ENCODE measurements at regions not wholly inside any gene's neighbourhood (a gene's known extent, or its start where the extent isn't known, plus 50 kb on each side); places are given as distances from the start of the nearest gene placed in this dataset.

GRCh38 chr1:42043811-42044210 lies 109.4 kb upstream of the GUCA2B start:
- Mint-ChIP-seq H3K4me3 (no peak overlapping the region), H3K27ac (no peak overlapping the region), H3K27me3 (peaks cover 4 to 29% of the 10 kb centered on the region in 2 donors), H3K36me3 (ENCODE audit: insufficient read depth) (no peaks in the 10 kb centered on the region), H3K4me1 (ENCODE audit: low read depth in 2 of 2) (no peaks in the 10 kb centered on the region), H3K9me3 (no peaks in the 10 kb centered on the region)
- ATAC-seq (replicated peaks) (no peak), DNase-seq (no peak)

- DNase-seq (no peak), ATAC-seq (replicated peaks) (no peak)
- Mint-ChIP-seq H3K27ac (no peak overlapping the region), H3K4me1 (ENCODE audit: low read depth in 2 of 2) (no peaks in the 10 kb centered on the region), H3K9me3 (no peaks in the 10 kb centered on the region), H3K27me3 (peaks cover 0 to 24% of the 10 kb centered on the region in 2 donors), H3K4me3 (no peak overlapping the region), H3K36me3 (ENCODE audit: insufficient read depth) (no peaks in the 10 kb centered on the region)
Observed at GRCh38 chr1:42043182-42043581, 110.0 kb upstream of the GUCA2B start.

GRCh38 chr1:42041031-42041430 lies 112.2 kb upstream of the GUCA2B start:
- ATAC-seq (replicated peaks) (no peak), DNase-seq (no peak)
- no peaks in the 10 kb centered on the region for H3K36me3 Mint-ChIP-seq (ENCODE audit: insufficient read depth)
- H3K9me3 Mint-ChIP-seq: no peaks in the 10 kb centered on the region
- H3K27ac Mint-ChIP-seq: no peak overlapping the region
- H3K4me3 Mint-ChIP-seq: no peak overlapping the region
- no peaks in the 10 kb centered on the region for H3K4me1 Mint-ChIP-seq (ENCODE audit: low read depth in 2 of 2)
- H3K27me3 Mint-ChIP-seq: peaks cover 0 to 21% of the 10 kb centered on the region in 2 donors

GRCh38 chr1:42040159-42040558 lies 113.1 kb upstream of the GUCA2B start:
- Mint-ChIP-seq H3K27me3 (peaks cover 0 to 12% of the 10 kb centered on the region in 2 donors), H3K4me1 (ENCODE audit: low read depth in 2 of 2) (no peaks in the 10 kb centered on the region), H3K36me3 (ENCODE audit: insufficient read depth) (peaks cover under 1% of the 10 kb centered on the region), H3K27ac (no peak overlapping the region), H3K9me3 (no peaks in the 10 kb centered on the region), H3K4me3 (no peak overlapping the region)
- DNase-seq (no peak), ATAC-seq (replicated peaks) (no peak)

GRCh38 chr1:42038261-42038660 lies 114.9 kb upstream of the GUCA2B start:
- no peak for ATAC-seq (replicated peaks)
- Mint-ChIP-seq H3K9me3 (no peaks in the 10 kb centered on the region), H3K27ac (no peak overlapping the region)

GRCh38 chr1:42037586-42037985 lies 115.6 kb upstream of the GUCA2B start:
- peaks cover 4% of the 10 kb centered on the region for H3K36me3 Mint-ChIP-seq (ENCODE audit: insufficient read depth)
- H3K4me1 Mint-ChIP-seq (ENCODE audit: low read depth in 2 of 2): peaks cover 15 to 16% of the 10 kb centered on the region in 2 donors
- H3K27me3 Mint-ChIP-seq: no peaks in the 10 kb centered on the region
- H3K9me3 Mint-ChIP-seq: no peaks in the 10 kb centered on the region
- H3K27ac Mint-ChIP-seq: no peak overlapping the region
- ATAC-seq (replicated peaks) (no peak), DNase-seq (no peak)
- no peak overlapping the region for H3K4me3 Mint-ChIP-seq

More at GRCh38 chr1:42038261-42038660, 114.9 kb upstream of the GUCA2B start:
- Mint-ChIP-seq H3K4me3 (no peak overlapping the region), H3K4me1 (ENCODE audit: low read depth in 2 of 2) (peaks cover 10 to 13% of the 10 kb centered on the region in 2 donors), H3K36me3 (ENCODE audit: insufficient read depth) (peaks cover 4% of the 10 kb centered on the region), H3K27me3 (no peaks in the 10 kb centered on the region)
- DNase-seq: no peak

- ATAC-seq (replicated peaks) (no peak), DNase-seq (no peak)
- Mint-ChIP-seq H3K27me3 (no peaks in the 10 kb centered on the region), H3K4me1 (ENCODE audit: low read depth in 2 of 2) (peaks cover 20% of the 10 kb centered on the region in 2 donors), H3K27ac (no peak overlapping the region), H3K9me3 (no peaks in the 10 kb centered on the region), H3K4me3 (no peak overlapping the region), H3K36me3 (ENCODE audit: insufficient read depth) (peaks cover 4% of the 10 kb centered on the region)
Observed at GRCh38 chr1:42037161-42037560, 116.0 kb upstream of the GUCA2B start.

- Mint-ChIP-seq H3K4me3 (peak overlapping the region; percentile 74 to 76), H3K27ac (peak overlapping the region; percentile 54 to 69), H3K36me3 (ENCODE audit: insufficient read depth) (peaks cover 4% of the 10 kb centered on the region), H3K9me3 (no peaks in the 10 kb centered on the region), H3K4me1 (ENCODE audit: low read depth in 2 of 2) (peaks cover 29 to 30% of the 10 kb centered on the region in 2 donors), H3K27me3 (no peaks in the 10 kb centered on the region)
- peak; percentile 95 to 97 (median 96) for DNase-seq
- ATAC-seq (replicated peaks): peak; percentile 89
Observed at GRCh38 chr1:42035830-42036604, 117.2 kb upstream of the GUCA2B start.

- no peaks in the 10 kb centered on the region for H3K9me3 Mint-ChIP-seq
- peaks cover 30 to 32% of the 10 kb centered on the region in 2 donors for H3K4me1 Mint-ChIP-seq (ENCODE audit: low read depth in 2 of 2)
- H3K27ac Mint-ChIP-seq: peak overlapping the region; percentile 69 to 82
- H3K4me3 Mint-ChIP-seq: peak overlapping the region; percentile 82 to 90
- ATAC-seq (replicated peaks): peak; percentile 69
- no peaks in the 10 kb centered on the region for H3K27me3 Mint-ChIP-seq
- peaks cover 4% of the 10 kb centered on the region for H3K36me3 Mint-ChIP-seq (ENCODE audit: insufficient read depth)
- peak in 2 of 3 experiments; percentile 48 to 56 for DNase-seq
Observed at GRCh38 chr1:42035205-42035829, 116.6 kb upstream of the HIVEP3 start.

GRCh38 chr1:42034426-42034825 lies 115.7 kb upstream of the HIVEP3 start:
- no peaks in the 10 kb centered on the region for H3K9me3 Mint-ChIP-seq
- peak overlapping the region; percentile 69 to 82 for H3K27ac Mint-ChIP-seq
- peaks cover 4% of the 10 kb centered on the region for H3K36me3 Mint-ChIP-seq (ENCODE audit: insufficient read depth)
- ATAC-seq (replicated peaks) (no peak), DNase-seq (no peak)
- peak overlapping the region; percentile 82 to 90 for H3K4me3 Mint-ChIP-seq
- H3K4me1 Mint-ChIP-seq (ENCODE audit: low read depth in 2 of 2): peaks cover 30 to 32% of the 10 kb centered on the region in 2 donors
- H3K27me3 Mint-ChIP-seq: no peaks in the 10 kb centered on the region

- DNase-seq (no peak), ATAC-seq (replicated peaks) (no peak)
- H3K9me3 Mint-ChIP-seq: no peaks in the 10 kb centered on the region
- H3K4me1 Mint-ChIP-seq (ENCODE audit: low read depth in 2 of 2): peaks cover 30 to 32% of the 10 kb centered on the region in 2 donors
- H3K27ac Mint-ChIP-seq: no peak overlapping the region
- peak overlapping the region in 1 of 2 donors; percentile 90 for H3K4me3 Mint-ChIP-seq
- no peaks in the 10 kb centered on the region for H3K27me3 Mint-ChIP-seq
- peaks cover 4% of the 10 kb centered on the region for H3K36me3 Mint-ChIP-seq (ENCODE audit: insufficient read depth)
Observed at GRCh38 chr1:42033629-42034028, 114.9 kb upstream of the HIVEP3 start.

- no peaks in the 10 kb centered on the region for H3K36me3 Mint-ChIP-seq (ENCODE audit: insufficient read depth)
- H3K27me3 Mint-ChIP-seq: no peaks in the 10 kb centered on the region
- H3K4me1 Mint-ChIP-seq (ENCODE audit: low read depth in 2 of 2): peaks cover 16 to 33% of the 10 kb centered on the region in 2 donors
- no peak for DNase-seq
- H3K9me3 Mint-ChIP-seq: no peaks in the 10 kb centered on the region
- H3K4me3 Mint-ChIP-seq: no peak overlapping the region
- no peak overlapping the region for H3K27ac Mint-ChIP-seq
- ATAC-seq (replicated peaks): no peak
Observed at GRCh38 chr1:42017730-42018129, 99.0 kb upstream of the HIVEP3 start.

- H3K4me1 Mint-ChIP-seq (ENCODE audit: low read depth in 2 of 2): peaks cover 16 to 32% of the 10 kb centered on the region in 2 donors
- no peak overlapping the region for H3K27ac Mint-ChIP-seq
- H3K27me3 Mint-ChIP-seq: no peaks in the 10 kb centered on the region
- ATAC-seq (replicated peaks) (no peak), DNase-seq (no peak)
- H3K4me3 Mint-ChIP-seq: no peak overlapping the region
- no peaks in the 10 kb centered on the region for H3K9me3 Mint-ChIP-seq
- no peaks in the 10 kb centered on the region for H3K36me3 Mint-ChIP-seq (ENCODE audit: insufficient read depth)
Observed at GRCh38 chr1:42017259-42017658, 98.5 kb upstream of the HIVEP3 start.

- Mint-ChIP-seq H3K27ac (no peak overlapping the region), H3K27me3 (no peaks in the 10 kb centered on the region), H3K4me1 (ENCODE audit: low read depth in 2 of 2) (peaks cover 28 to 31% of the 10 kb centered on the region in 2 donors), H3K9me3 (no peaks in the 10 kb centered on the region), H3K36me3 (ENCODE audit: insufficient read depth) (peaks cover 3% of the 10 kb centered on the region), H3K4me3 (no peak overlapping the region)
- ATAC-seq (replicated peaks) (no peak), DNase-seq (no peak)
Observed at GRCh38 chr1:42014823-42015222, 96.1 kb upstream of the HIVEP3 start.
